H9 (cell line): ENCODE measurements at regions not wholly inside any gene's neighbourhood (a gene's known extent, or its start where the extent isn't known, plus 50 kb on each side); places are given as distances from the start of the nearest gene placed in this dataset.

Experiments
- DNase-seq: peaks from one replicate; pipeline ENCODE4 v3.0.0-alpha.2; 2017
- H2AFZ ChIP-seq: one replicate; pipeline ENCODE4 v1.6.1; 2013; ENCODE audit warnings: mild to moderate bottlenecking, low read length, control low read depth, moderate library complexity
- H2AK5ac ChIP-seq: 2 replicates; pipeline ENCODE4 v1.6.1; 2013; ENCODE audit warnings: low read length, control low read depth, mixed read lengths; ENCODE audit not compliant: insufficient read length
- H2BK120ac ChIP-seq: one replicate; pipeline ENCODE4 v1.6.1; 2013; ENCODE audit warnings: low read depth, mild to moderate bottlenecking, low read length, control low read depth, inconsistent platforms; ENCODE audit not compliant: poor library complexity, severe bottlenecking
- H2BK12ac ChIP-seq: 2 replicates; pipeline ENCODE4 v1.6.1; 2013; ENCODE audit warnings: low read length, control low read depth, mixed read lengths, low read depth; ENCODE audit not compliant: insufficient read length
- H2BK15ac ChIP-seq: 2 replicates; pipeline ENCODE4 v1.6.1; 2013; ENCODE audit warnings: low read depth, low read length, control low read depth
- H2BK20ac ChIP-seq: one replicate; pipeline ENCODE4 v1.6.1; 2013; ENCODE audit warnings: low read depth, mild to moderate bottlenecking, low read length, control low read depth, inconsistent platforms; ENCODE audit not compliant: poor library complexity, severe bottlenecking
- H2BK5ac ChIP-seq: 2 replicates; pipeline ENCODE4 v1.6.1; 2013; ENCODE audit warnings: low read length, control low read depth, mixed read lengths; ENCODE audit not compliant: insufficient read length
- H3K14ac ChIP-seq: 2 replicates; pipeline ENCODE4 v1.6.1; 2013; ENCODE audit warnings: low read length, control low read depth; ENCODE audit not compliant: insufficient read depth
- H3K18ac ChIP-seq: 2 replicates; pipeline ENCODE4 v1.6.1; 2013; ENCODE audit warnings: low read depth, mild to moderate bottlenecking, mixed read lengths, low read length, control low read depth; ENCODE audit not compliant: insufficient read length
- H3K23ac ChIP-seq: 2 replicates; pipeline ENCODE4 v1.6.1; 2013; ENCODE audit warnings: low read length, control low read depth, mixed read lengths, low read depth; ENCODE audit not compliant: insufficient read length
- H3K23me2 ChIP-seq: 2 replicates; pipeline ENCODE4 v1.6.1; 2013; ENCODE audit warnings: low read depth, mild to moderate bottlenecking, mixed read lengths, low read length, control low read depth; ENCODE audit not compliant: insufficient read length, poor library complexity, severe bottlenecking
- H3K27ac ChIP-seq: 2 replicates; pipeline ENCODE4 v1.5.1; 2013; ENCODE audit warnings: low read length, control low read depth, mixed read lengths, low read depth; ENCODE audit not compliant: insufficient read length
- H3K27me3 ChIP-seq: 2 replicates; pipeline ENCODE4 v1.6.1; 2013; ENCODE audit warnings: low read length, control low read depth, inconsistent platforms; ENCODE audit not compliant: insufficient read depth
- H3K4ac ChIP-seq: 2 replicates; pipeline ENCODE4 v1.6.1; 2013; ENCODE audit warnings: low read depth, mild to moderate bottlenecking, control low read depth, inconsistent platforms, low read length, moderate library complexity
- H3K4me1 ChIP-seq: 2 replicates; pipeline ENCODE4 v1.6.1; 2013; ENCODE audit warnings: low read length, control low read depth, inconsistent platforms; ENCODE audit not compliant: insufficient read depth
- H3K4me2 ChIP-seq: 2 replicates; pipeline ENCODE4 v1.6.1; 2013; ENCODE audit warnings: low read length, control low read depth, mixed read lengths; ENCODE audit not compliant: insufficient read length, insufficient read depth
- H3K56ac ChIP-seq: 2 replicates; pipeline ENCODE4 v1.6.1; 2013; ENCODE audit warnings: low read depth, mild to moderate bottlenecking, mixed read lengths, low read length, control low read depth; ENCODE audit not compliant: insufficient read length
- H3K79me1 ChIP-seq: 2 replicates; pipeline ENCODE4 v1.6.1; 2013; ENCODE audit warnings: low read depth, mild to moderate bottlenecking, moderate library complexity, low read length, control low read depth, inconsistent platforms; ENCODE audit not compliant: insufficient read depth, poor library complexity, severe bottlenecking
- H3K79me2 ChIP-seq: 2 replicates; pipeline ENCODE4 v1.6.1; 2013; ENCODE audit warnings: low read length, control low read depth, inconsistent platforms; ENCODE audit not compliant: insufficient read depth
- H3K9ac ChIP-seq: 2 replicates; pipeline ENCODE4 v1.6.1; 2013; ENCODE audit warnings: low read length, control low read depth, mixed read lengths; ENCODE audit not compliant: insufficient read length; ENCODE audit errors: extremely low read depth
- H3K9me3 ChIP-seq: one replicate; pipeline ENCODE4 v1.6.1; 2013; ENCODE audit warnings: low read depth, low read length, inconsistent platforms; ENCODE audit not compliant: control insufficient read depth
- H3T11ph ChIP-seq: one replicate; pipeline ENCODE4 v1.6.1; 2013; ENCODE audit warnings: mild to moderate bottlenecking, low read length, control low read depth, inconsistent platforms
- H4K20me1 ChIP-seq: one replicate; pipeline ENCODE4 v1.6.1; 2013; ENCODE audit not compliant: control insufficient read depth, insufficient read length, insufficient read depth
- H4K5ac ChIP-seq: 2 replicates; pipeline ENCODE4 v1.6.1; 2013; ENCODE audit warnings: low read depth, mild to moderate bottlenecking, mixed read lengths, low read length, control low read depth; ENCODE audit not compliant: insufficient read length
- H4K8ac ChIP-seq: replicated peaks from 2 replicates; pipeline ENCODE4 v1.6.1; 2013; ENCODE audit warnings: low read length, control low read depth, mixed read lengths, low read depth; ENCODE audit not compliant: insufficient read length
- H4K91ac ChIP-seq: 2 replicates; pipeline ENCODE4 v1.6.1; 2013; ENCODE audit warnings: low read depth, mild to moderate bottlenecking, moderate library complexity, mixed read lengths, low read length, control low read depth; ENCODE audit not compliant: insufficient read length
- H3K27ac Mint-ChIP-seq, 3 experiments: 2 replicates in 2 of 3; 3 replicates in 1 of 3; pipeline ENCODE4 v1.8.0; 2020 to 2021; ENCODE audit warnings: mixed read lengths in 3 of 3, mild to moderate bottlenecking in 1 of 3, moderate library complexity in 1 of 3
- H3K27me3 Mint-ChIP-seq: 2 replicates; pipeline ENCODE4 v1.8.0; 2021; ENCODE audit warnings: low read depth, mild to moderate bottlenecking, moderate library complexity, mixed read lengths
- H3K36me3 Mint-ChIP-seq, 3 experiments: 2 replicates in 2 of 3; 3 replicates in 1 of 3; pipeline ENCODE4 v1.8.0; 2020 to 2021; ENCODE audit warnings: low read depth in 3 of 3, mixed read lengths in 3 of 3; ENCODE audit not compliant: insufficient read depth in 1 of 3
- H3K4me1 Mint-ChIP-seq, 2 experiments: 2 replicates each; pipeline ENCODE4 v1.8.0; 2020; ENCODE audit warnings: mixed read lengths in 2 of 2
- H3K4me3 Mint-ChIP-seq, 2 experiments: 2 replicates in 1 of 2; 3 replicates in 1 of 2; pipeline ENCODE4 v1.8.0; 2020 to 2021; ENCODE audit warnings: mild to moderate bottlenecking in 2 of 2, mixed read lengths in 2 of 2, moderate library complexity in 1 of 2
- H3K9me3 Mint-ChIP-seq, 2 experiments: 2 replicates in 1 of 2; 3 replicates in 1 of 2; pipeline ENCODE4 v1.8.0; 2020; ENCODE audit warnings: mild to moderate bottlenecking in 2 of 2, mixed read lengths in 2 of 2, moderate library complexity in 1 of 2
- CTCF ChIP-seq: fragments of 200-600 bp; sonication (generic); conservative IDR thresholded peaks from 3 replicates; pipeline ENCODE4 v1.8.0; 2021; ENCODE audit warnings: antibody characterized with exemption, mild to moderate bottlenecking
- WGBS: extraction: QIAGEN DNeasy Blood & Tissue Kit; methylation state at CpG from one replicate; pipeline ENCODE4 v1.1.7; 2013; ENCODE audit warnings: missing lambda C conversion rate, low lambda C conversion rate, mixed read lengths; ENCODE audit not compliant: insufficient read length; ENCODE audit errors: extremely low coverage; 5-methylcytosine and 5-hydroxymethylcytosine counted together

GRCh38 chr1:101399222-101399621 lies 162.4 kb downstream of the S1PR1 start:
- H4K8ac ChIP-seq: no peak overlapping the region
- Mint-ChIP-seq H3K4me1 (no peaks in the 10 kb centered on the region), H3K27me3 (peaks cover 2% of the 10 kb centered on the region; the same call in 1 of the 2 replicates), H3K27ac (no peak overlapping the region), H3K4me3 (no peak overlapping the region), H3K9me3 (no peaks in the 10 kb centered on the region), H3K36me3 (no peaks in the 10 kb centered on the region)
- H2BK12ac ChIP-seq: no peak overlapping the region
- H3K79me2 ChIP-seq: no peaks in the 10 kb centered on the region
- H3K79me1 ChIP-seq: no peaks in the 10 kb centered on the region
- no peak overlapping the region for H2AFZ ChIP-seq
- no peak overlapping the region for H3T11ph ChIP-seq
- H4K91ac ChIP-seq: no peak overlapping the region
- H2AK5ac ChIP-seq: no peak overlapping the region
- H3K14ac ChIP-seq: no peak overlapping the region
- no peak overlapping the region for H3K9ac ChIP-seq
- TF ChIP-seq CTCF: no peak
- H2BK120ac ChIP-seq: no peak overlapping the region
- no peaks in the 10 kb centered on the region for H3K9me3 ChIP-seq
- H3K27ac ChIP-seq: no peak overlapping the region
- H4K20me1 ChIP-seq: no peaks in the 10 kb centered on the region
- no peak overlapping the region for H3K18ac ChIP-seq
- H3K23ac ChIP-seq: no peak overlapping the region
- no peaks in the 10 kb centered on the region for H3K23me2 ChIP-seq
- no peak overlapping the region for H4K5ac ChIP-seq
- H3K4ac ChIP-seq: no peak overlapping the region
- no peak for DNase-seq
- no peak overlapping the region for H3K4me2 ChIP-seq
- H3K27me3 ChIP-seq: no peaks in the 10 kb centered on the region
- no peak overlapping the region for H2BK20ac ChIP-seq
- H3K4me1 ChIP-seq: no peaks in the 10 kb centered on the region
- WGBS: no CpG with 5 or more reads among the region's 3 CpGs
- H3K56ac ChIP-seq: no peak overlapping the region
- H2BK5ac ChIP-seq: no peak overlapping the region
- no peak overlapping the region for H2BK15ac ChIP-seq
